ENCODE measurements at regions not wholly inside any gene's neighbourhood (a gene's known extent, or its start where the extent isn't known, plus 50 kb on each side); places are given as distances from the start of the nearest gene placed in this dataset.
A peak's percentile ranks its signal among the peaks of the same experiment; 100 is the strongest.
"Not testable (repeated sequence)": the region's sequence is repeated elsewhere in the genome, so short reads cannot be mapped to it uniquely, and the experiment has no call there.

DNA sequence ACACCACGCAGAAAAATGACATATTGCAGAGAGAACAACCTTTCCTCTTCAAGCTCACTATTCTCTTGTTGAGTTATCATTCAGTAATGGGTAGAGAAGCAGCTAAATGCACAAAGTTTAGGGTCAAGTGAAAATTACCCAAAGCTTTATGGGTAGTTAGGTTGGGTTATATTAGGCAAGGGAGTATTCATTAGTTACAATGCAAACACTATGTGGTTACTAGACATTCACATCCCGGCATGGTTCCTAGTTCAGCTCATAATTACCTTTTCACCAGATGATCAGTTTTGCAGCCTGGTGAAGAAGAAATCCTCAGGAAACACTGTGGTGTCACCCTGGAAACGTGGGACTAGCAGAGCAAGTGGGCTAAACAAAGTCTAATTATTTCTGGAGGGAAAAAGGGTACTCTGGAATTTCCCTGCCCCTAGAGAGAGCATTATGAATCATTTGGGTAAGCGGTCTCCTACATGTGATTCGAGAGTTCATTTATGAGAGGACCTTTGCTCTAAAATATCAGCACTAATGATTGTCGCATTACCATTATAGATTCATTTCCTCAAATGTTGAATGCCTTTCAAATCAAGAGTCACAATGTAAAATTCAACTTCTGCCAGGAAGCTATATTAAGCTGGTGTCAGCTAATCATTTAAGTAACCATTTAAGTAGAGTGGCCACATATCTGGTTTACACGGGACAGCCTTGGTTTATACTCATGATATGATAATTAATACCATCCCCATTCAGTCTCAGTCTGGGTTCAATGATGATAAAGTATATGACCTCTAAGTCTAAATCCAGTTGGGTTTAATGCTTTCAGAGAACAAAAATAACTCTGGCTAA lies 1208.0 kb downstream of the DIAPH3 start:
- TF ChIP-seq ZC3H10 (CRISPR knock-in tag; IDR thresholded peaks at IDR 0.05) (no peak), ZNF565 (CRISPR knock-in tag; conservative IDR thresholded peaks at IDR 0.05; ENCODE audit: low read depth) (no peak), ESRRG (CRISPR knock-in tag; IDR thresholded peaks at IDR 0.05) (no peak), ISL1 (CRISPR knock-in tag; IDR thresholded peaks at IDR 0.05) (no peak), ZNF8 (CRISPR knock-in tag; IDR thresholded peaks at IDR 0.05) (no peak), ZFP30 (CRISPR knock-in tag; IDR thresholded peaks at IDR 0.05) (no peak)
- TF ChIP-seq, protein P1, sequence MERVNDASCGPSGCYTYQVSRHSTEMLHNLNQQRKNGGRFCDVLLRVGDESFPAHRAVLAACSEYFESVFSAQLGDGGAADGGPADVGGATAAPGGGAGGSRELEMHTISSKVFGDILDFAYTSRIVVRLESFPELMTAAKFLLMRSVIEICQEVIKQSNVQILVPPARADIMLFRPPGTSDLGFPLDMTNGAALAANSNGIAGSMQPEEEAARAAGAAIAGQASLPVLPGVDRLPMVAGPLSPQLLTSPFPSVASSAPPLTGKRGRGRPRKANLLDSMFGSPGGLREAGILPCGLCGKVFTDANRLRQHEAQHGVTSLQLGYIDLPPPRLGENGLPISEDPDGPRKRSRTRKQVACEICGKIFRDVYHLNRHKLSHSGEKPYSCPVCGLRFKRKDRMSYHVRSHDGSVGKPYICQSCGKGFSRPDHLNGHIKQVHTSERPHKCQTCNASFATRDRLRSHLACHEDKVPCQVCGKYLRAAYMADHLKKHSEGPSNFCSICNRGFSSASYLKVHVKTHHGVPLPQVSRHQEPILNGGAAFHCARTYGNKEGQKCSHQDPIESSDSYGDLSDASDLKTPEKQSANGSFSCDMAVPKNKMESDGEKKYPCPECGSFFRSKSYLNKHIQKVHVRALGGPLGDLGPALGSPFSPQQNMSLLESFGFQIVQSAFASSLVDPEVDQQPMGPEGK (CRISPR knock-in tag; IDR thresholded peaks at IDR 0.05; ENCODE audit: borderline replicate concordance), result no peak
- ATAC-seq, result no peak

DNA sequence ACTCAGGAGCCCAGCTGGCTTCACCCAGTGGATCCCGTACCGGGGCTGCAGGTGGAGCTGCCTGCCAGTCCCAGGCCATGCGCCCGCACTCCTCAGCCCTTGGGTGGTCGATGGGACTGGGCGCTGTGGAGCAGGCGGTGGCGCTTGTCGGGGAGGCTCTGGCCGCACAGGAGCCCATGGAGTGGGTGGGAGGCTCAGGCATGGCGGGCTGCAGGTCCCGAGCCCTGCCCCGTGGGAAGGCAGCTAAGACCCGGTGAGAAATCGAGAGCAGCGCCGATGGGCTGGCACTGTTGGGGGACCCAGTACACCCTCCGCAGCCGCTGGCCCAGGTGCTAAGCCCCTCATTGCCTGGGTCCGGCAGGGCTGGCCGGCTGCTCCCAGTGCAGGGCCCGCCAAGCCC lies 1205.6 kb downstream of the DIAPH3 start:
- ATAC-seq, result not testable (repeated sequence)

DNA sequence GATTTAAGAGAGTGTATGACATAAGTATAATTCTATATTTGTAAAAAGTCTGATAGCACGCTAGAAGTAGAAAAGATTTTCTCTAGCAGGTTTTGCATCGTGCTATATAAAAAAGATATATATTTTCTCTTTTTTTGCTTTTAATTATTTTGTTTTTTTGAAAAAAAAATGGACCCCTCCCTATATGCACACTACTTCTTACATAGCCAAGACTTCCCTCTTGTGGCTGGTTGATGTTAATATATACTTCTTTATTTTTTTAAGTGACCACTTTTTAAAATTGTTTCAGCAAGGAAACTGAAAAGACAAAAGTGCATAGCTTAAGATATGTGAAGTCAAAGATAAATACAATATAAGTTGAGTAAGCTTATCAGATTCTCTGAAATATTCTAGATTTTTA lies 1202.8 kb downstream of the DIAPH3 start:
- no peak for ATAC-seq
- TF ChIP-seq, protein P2, sequence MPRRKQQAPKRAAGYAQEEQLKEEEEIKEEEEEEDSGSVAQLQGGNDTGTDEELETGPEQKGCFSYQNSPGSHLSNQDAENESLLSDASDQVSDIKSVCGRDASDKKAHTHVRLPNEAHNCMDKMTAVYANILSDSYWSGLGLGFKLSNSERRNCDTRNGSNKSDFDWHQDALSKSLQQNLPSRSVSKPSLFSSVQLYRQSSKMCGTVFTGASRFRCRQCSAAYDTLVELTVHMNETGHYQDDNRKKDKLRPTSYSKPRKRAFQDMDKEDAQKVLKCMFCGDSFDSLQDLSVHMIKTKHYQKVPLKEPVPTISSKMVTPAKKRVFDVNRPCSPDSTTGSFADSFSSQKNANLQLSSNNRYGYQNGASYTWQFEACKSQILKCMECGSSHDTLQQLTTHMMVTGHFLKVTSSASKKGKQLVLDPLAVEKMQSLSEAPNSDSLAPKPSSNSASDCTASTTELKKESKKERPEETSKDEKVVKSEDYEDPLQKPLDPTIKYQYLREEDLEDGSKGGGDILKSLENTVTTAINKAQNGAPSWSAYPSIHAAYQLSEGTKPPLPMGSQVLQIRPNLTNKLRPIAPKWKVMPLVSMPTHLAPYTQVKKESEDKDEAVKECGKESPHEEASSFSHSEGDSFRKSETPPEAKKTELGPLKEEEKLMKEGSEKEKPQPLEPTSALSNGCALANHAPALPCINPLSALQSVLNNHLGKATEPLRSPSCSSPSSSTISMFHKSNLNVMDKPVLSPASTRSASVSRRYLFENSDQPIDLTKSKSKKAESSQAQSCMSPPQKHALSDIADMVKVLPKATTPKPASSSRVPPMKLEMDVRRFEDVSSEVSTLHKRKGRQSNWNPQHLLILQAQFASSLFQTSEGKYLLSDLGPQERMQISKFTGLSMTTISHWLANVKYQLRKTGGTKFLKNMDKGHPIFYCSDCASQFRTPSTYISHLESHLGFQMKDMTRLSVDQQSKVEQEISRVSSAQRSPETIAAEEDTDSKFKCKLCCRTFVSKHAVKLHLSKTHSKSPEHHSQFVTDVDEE (CRISPR knock-in tag; IDR thresholded peaks at IDR 0.05), result no peak
- TF ChIP-seq, protein P1 (CRISPR knock-in tag; IDR thresholded peaks at IDR 0.05; ENCODE audit: borderline replicate concordance), result 0 out of 2 replicates have a peak, but pooled peaks have one; percentile 24
- no peak for TF ChIP-seq BACH2 (CRISPR knock-in tag; IDR thresholded peaks at IDR 0.05; ENCODE audit: borderline replicate concordance)
- TF ChIP-seq OSR1 (CRISPR knock-in tag; IDR thresholded peaks at IDR 0.05), result no peak

DNA sequence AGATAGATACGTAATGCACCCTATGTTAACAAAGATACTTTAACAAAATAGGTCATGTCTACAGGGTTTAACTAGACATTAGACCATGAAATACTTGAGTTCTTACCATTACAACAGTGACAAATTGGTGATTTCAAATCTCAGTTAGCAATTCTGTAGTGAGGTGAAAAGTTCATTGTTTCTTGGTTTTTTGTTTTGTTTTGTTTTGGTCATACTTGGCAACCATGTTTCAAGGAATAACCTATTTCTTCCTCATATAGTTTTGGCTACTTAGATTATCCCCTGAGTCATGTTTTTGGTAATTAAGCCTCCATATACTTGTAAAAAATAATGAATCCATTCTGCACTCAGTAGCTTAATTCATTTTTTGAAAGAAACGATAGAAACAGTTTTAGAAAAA lies 1200.4 kb downstream of the DIAPH3 start:
- TF ChIP-seq, protein P1 (CRISPR knock-in tag; IDR thresholded peaks at IDR 0.05; ENCODE audit: borderline replicate concordance), result no peak
- no peak for TF ChIP-seq ZFP3 (CRISPR knock-in tag; IDR thresholded peaks at IDR 0.05)
- TF ChIP-seq ZFP30 (CRISPR knock-in tag; IDR thresholded peaks at IDR 0.05), result no peak
- TF ChIP-seq ZNF8 (CRISPR knock-in tag; IDR thresholded peaks at IDR 0.05), result no peak
- no peak for TF ChIP-seq CSDC2 (CRISPR knock-in tag; IDR thresholded peaks at IDR 0.05)
- 0 out of 2 replicates have a peak, but pooled peaks have one; percentile 1 for TF ChIP-seq ISL1 (CRISPR knock-in tag; IDR thresholded peaks at IDR 0.05)
- no peak for ATAC-seq

DNA sequence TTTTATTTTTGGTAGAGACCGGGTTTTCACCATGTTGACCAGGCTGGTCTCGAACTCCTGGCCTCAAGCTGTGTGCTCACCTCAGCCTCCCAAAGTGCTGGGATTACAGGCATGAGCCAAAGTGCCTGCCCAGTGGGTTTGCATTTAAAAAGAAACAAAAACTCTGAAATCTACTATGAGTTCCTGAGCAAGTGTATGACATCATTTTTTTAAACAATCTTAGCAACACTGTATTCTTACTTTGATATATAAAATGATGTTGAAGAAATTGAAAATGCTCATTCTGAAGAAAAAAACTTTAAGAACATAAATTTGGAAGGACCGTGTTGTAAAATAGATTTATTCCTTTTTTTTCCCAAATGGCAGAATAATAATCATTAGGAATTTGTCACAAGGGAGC lies 1199.7 kb downstream of the DIAPH3 start:
- ATAC-seq, result no peak
- TF ChIP-seq ZNF70 (CRISPR knock-in tag; IDR thresholded peaks at IDR 0.05) (no peak), ZFP3 (CRISPR knock-in tag; IDR thresholded peaks at IDR 0.05) (no peak), BACH2 (CRISPR knock-in tag; IDR thresholded peaks at IDR 0.05; ENCODE audit: borderline replicate concordance) (no peak), GLIS3 (CRISPR knock-in tag; IDR thresholded peaks at IDR 0.05) (no peak), CSDC2 (CRISPR knock-in tag; IDR thresholded peaks at IDR 0.05) (no peak), ZNF8 (CRISPR knock-in tag; IDR thresholded peaks at IDR 0.05) (no peak)
- TF ChIP-seq, protein P1 (CRISPR knock-in tag; IDR thresholded peaks at IDR 0.05; ENCODE audit: borderline replicate concordance), result no peak
- TF ChIP-seq, protein P3, sequence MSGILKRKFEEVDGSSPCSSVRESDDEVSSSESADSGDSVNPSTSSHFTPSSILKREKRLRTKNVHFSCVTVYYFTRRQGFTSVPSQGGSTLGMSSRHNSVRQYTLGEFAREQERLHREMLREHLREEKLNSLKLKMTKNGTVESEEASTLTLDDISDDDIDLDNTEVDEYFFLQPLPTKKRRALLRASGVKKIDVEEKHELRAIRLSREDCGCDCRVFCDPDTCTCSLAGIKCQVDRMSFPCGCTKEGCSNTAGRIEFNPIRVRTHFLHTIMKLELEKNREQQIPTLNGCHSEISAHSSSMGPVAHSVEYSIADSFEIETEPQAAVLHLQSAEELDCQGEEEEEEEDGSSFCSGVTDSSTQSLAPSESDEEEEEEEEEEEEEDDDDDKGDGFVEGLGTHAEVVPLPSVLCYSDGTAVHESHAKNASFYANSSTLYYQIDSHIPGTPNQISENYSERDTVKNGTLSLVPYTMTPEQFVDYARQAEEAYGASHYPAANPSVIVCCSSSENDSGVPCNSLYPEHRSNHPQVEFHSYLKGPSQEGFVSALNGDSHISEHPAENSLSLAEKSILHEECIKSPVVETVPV (CRISPR knock-in tag; IDR thresholded peaks at IDR 0.05), result no peak
- TF ChIP-seq, protein P2 (CRISPR knock-in tag; IDR thresholded peaks at IDR 0.05), result no peak

All from SK-N-SH treated with all-trans-retinoic acid at 6 μM for 48 hours (cell line).